SK-N-SH treated with all-trans-retinoic acid at 6 μM for 48 hours (cell line): ENCODE measurements at regions not wholly inside any gene's neighbourhood (a gene's known extent, or its start where the extent isn't known, plus 50 kb on each side); places are given as distances from the start of the nearest gene placed in this dataset.

Experiments used
- CSRNP3 ChIP-seq: fragments of 250-450 bp; sonication (Bioruptor Pico); IDR thresholded peaks from 2 replicates; pipeline ENCODE4 v1.5.1; 2021; ENCODE audit warnings: mild to moderate bottlenecking, moderate library complexity
- ISL1 ChIP-seq: fragments of 250-450 bp; sonication (Bioruptor Pico); IDR thresholded peaks from 2 replicates; pipeline ENCODE4 v2.1.2; 2022; ENCODE audit warnings: mild to moderate bottlenecking, moderate library complexity

GRCh38 chr17:14737984-14738651, 437.2 kb downstream of the HS3ST3B1 start:
- TF ChIP-seq CSRNP3 (CRISPR knock-in tag) (no peak), ISL1 (CRISPR knock-in tag) (no peak)
